ENCODE measurements at regions not wholly inside any gene's neighbourhood (a gene's known extent, or its start where the extent isn't known, plus 50 kb on each side); places are given as distances from the start of the nearest gene placed in this dataset.

DNA sequence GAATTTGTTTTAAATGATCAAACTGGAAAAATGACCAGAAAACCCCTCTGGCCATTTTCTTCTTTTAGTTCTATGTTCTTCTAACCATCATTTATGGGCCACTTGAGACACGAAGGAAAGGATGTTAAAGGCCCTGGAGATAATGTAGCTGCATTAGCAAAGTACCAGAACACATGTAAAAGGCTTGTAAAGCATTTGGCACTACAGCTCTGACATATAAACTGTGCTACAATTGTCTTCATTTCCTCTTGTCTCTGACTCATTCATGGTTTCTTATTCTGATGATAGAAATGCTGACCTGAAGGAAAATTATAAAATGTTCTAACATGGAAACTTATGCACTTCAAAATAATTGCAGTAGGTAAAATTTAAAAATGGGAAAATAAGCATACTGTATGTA lies 388.7 kb downstream of the FAT4 start:
- Mint-ChIP-seq H3K27ac (no peak overlapping the region), H3K4me3 (no peak overlapping the region), H3K27me3 (no peaks in the 10 kb centered on the region), H3K9me3 (no peaks in the 10 kb centered on the region), H3K36me3 (ENCODE audit: low read depth) (no peaks in the 10 kb centered on the region), H3K4me1 (ENCODE audit: low read depth) (no peaks in the 10 kb centered on the region)
- CTCF ChIA-PET: no interaction called here
- ATAC-seq (no peak), DNase-seq (no peak)
- intact Hi-C loops (cut with micrococcal nuclease): no loop called here
- POLR2A ChIA-PET: no interaction called here
- TF ChIP-seq CTCF (IDR thresholded peaks at IDR 0.05): no peak

DNA sequence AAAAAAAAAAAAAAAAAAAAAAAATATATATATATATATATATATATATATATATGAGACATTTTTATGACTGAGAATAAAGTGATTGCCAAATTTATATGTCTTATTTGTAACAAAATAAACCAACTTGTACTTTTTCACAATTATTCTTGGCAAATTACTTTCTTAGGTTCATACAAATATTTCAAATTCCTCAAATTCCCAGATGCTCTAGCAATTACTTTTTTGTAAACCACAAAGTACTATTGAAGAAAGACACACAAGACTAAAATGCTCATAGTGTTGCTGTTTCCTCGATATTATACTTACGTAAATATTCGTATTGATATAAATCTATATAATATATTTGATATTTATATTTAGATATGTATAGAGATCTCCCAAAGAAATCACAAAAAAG lies 390.0 kb downstream of the FAT4 start:
- TF ChIP-seq CTCF (IDR thresholded peaks at IDR 0.05): no peak
- ATAC-seq: no peak
- Mint-ChIP-seq H3K4me3 (no peak overlapping the region), H3K27me3 (no peaks in the 10 kb centered on the region), H3K9me3 (no peaks in the 10 kb centered on the region), H3K4me1 (ENCODE audit: low read depth) (no peaks in the 10 kb centered on the region), H3K36me3 (ENCODE audit: low read depth) (no peaks in the 10 kb centered on the region), H3K27ac (no peak overlapping the region)
- ChIA-PET CTCF (no interaction called here), POLR2A (no interaction called here)
- DNase-seq: no peak
- intact Hi-C loops (cut with micrococcal nuclease): no loop called here

DNA sequence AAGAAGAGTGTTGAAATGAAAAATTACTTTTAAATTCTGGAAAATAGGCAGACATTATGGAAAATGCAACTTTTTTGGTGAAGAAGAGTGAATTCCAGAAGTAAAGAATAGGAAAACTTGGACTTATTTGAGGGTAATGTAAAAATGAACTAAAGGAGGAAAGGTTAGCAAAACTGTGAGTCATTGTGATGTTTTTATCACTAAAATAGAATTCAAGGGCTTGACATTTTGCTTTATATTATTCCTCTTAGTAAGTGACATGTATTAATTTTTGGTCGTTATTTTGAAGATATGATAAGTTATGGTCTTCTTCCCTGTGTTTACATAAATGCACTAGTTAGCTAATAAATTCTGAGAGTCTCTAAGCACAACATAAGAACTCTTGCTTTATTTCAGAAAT lies 390.9 kb downstream of the FAT4 start:
- Mint-ChIP-seq H3K27me3 (no peaks in the 10 kb centered on the region), H3K4me3 (no peak overlapping the region), H3K9me3 (no peaks in the 10 kb centered on the region), H3K4me1 (ENCODE audit: low read depth) (no peaks in the 10 kb centered on the region), H3K36me3 (ENCODE audit: low read depth) (no peaks in the 10 kb centered on the region), H3K27ac (no peak overlapping the region)
- POLR2A ChIA-PET: no interaction called here
- no peak for DNase-seq
- intact Hi-C loops (cut with micrococcal nuclease): no loop called here
- CTCF ChIA-PET: no interaction called here
- no peak for TF ChIP-seq CTCF (IDR thresholded peaks at IDR 0.05)
- ATAC-seq: no peak

GRCh38 chr4:125707397-125707796 lies 392.6 kb downstream of the FAT4 start:
- Mint-ChIP-seq H3K4me3 (no peak overlapping the region), H3K4me1 (ENCODE audit: low read depth) (no peaks in the 10 kb centered on the region), H3K27me3 (no peaks in the 10 kb centered on the region), H3K36me3 (ENCODE audit: low read depth) (no peaks in the 10 kb centered on the region), H3K27ac (no peak overlapping the region), H3K9me3 (no peaks in the 10 kb centered on the region)
- TF ChIP-seq CTCF (IDR thresholded peaks at IDR 0.05): no peak
- ATAC-seq (no peak), DNase-seq (no peak)
- POLR2A ChIA-PET: no interaction called here
- CTCF ChIA-PET: no interaction called here
- intact Hi-C loops (cut with micrococcal nuclease): no loop called here

- ATAC-seq: no peak
- ChIA-PET CTCF (no interaction called here), POLR2A (no interaction called here)
- Mint-ChIP-seq H3K4me3 (no peak overlapping the region), H3K27ac (no peak overlapping the region), H3K36me3 (ENCODE audit: low read depth) (no peaks in the 10 kb centered on the region), H3K9me3 (no peaks in the 10 kb centered on the region), H3K27me3 (no peaks in the 10 kb centered on the region), H3K4me1 (ENCODE audit: low read depth) (no peaks in the 10 kb centered on the region)
- no peak for DNase-seq
- intact Hi-C loops (cut with micrococcal nuclease): no loop called here
- TF ChIP-seq CTCF (IDR thresholded peaks at IDR 0.05): no peak
Observed at GRCh38 chr4:125710766-125711165, 396.0 kb downstream of the FAT4 start.
